ENCODE measurements at regions not wholly inside any gene's neighbourhood (a gene's known extent, or its start where the extent isn't known, plus 50 kb on each side); places are given as distances from the start of the nearest gene placed in this dataset.

GRCh38 chr4:43286137-43286536 is 393.6 kb downstream of the GRXCR1 start:
- no peak for TF ChIP-seq CTCF (IDR thresholded peaks at IDR 0.05)
- TF ChIP-seq POLR2AphosphoS5 (IDR thresholded peaks at IDR 0.05), result no peak
- TF ChIP-seq POLR2A (IDR thresholded peaks at IDR 0.05), result no peak
- no peak for TF ChIP-seq EP300 (IDR thresholded peaks at IDR 0.05)

All from sigmoid colon (tissue), 4 donors.